ENCODE measurements at regions not wholly inside any gene's neighbourhood (a gene's known extent, or its start where the extent isn't known, plus 50 kb on each side); places are given as distances from the start of the nearest gene placed in this dataset.

- no peak for ATAC-seq (ENCODE audit: insufficient number of reproducible peaks, low FRiP score, low read depth)
These were observed 241.0 kb downstream of the NSUN3 start for GRCh38 chr3:94303897-94304296.

GRCh38 chr3:94304954-94305353, 242.1 kb downstream of the NSUN3 start:
- H3K4me3 ChIP-seq = no peak overlapping the region
- no peaks in the 10 kb centered on the region for H3K36me3 ChIP-seq
- peaks cover 11 to 22% of the 10 kb centered on the region in 2 donors for H3K4me1 ChIP-seq (ENCODE audit: control insufficient read depth in 1 of 2, low read depth in 2 of 2)
- no peaks in the 10 kb centered on the region for H3K9me3 ChIP-seq
- TF ChIP-seq CTCF (IDR thresholded peaks at IDR 0.05) = no peak
- H3K27me3 ChIP-seq (replicated peaks; ENCODE audit: insufficient read depth) = no peaks in the 10 kb centered on the region
- DNase-seq (ENCODE audit: low spot score) = no peak
- ATAC-seq (ENCODE audit: insufficient number of reproducible peaks, low FRiP score, low read depth) = no peak
- no peak overlapping the region for H3K27ac ChIP-seq

More at GRCh38 chr3:94303897-94304296, 241.0 kb downstream of the NSUN3 start:
- no peak for DNase-seq (ENCODE audit: low spot score)
- Histone ChIP-seq H3K27ac (no peak overlapping the region), H3K4me3 (no peak overlapping the region), H3K4me1 (ENCODE audit: control insufficient read depth in 1 of 2, low read depth in 2 of 2) (peaks cover 11 to 22% of the 10 kb centered on the region in 2 donors), H3K27me3 (replicated peaks; ENCODE audit: insufficient read depth) (no peaks in the 10 kb centered on the region), H3K36me3 (no peaks in the 10 kb centered on the region), H3K9me3 (no peaks in the 10 kb centered on the region)
- no peak for TF ChIP-seq CTCF (IDR thresholded peaks at IDR 0.05)

- TF ChIP-seq CTCF (IDR thresholded peaks at IDR 0.05) = no peak
- no peaks in the 10 kb centered on the region for H3K9me3 ChIP-seq
- H3K4me3 ChIP-seq = no peak overlapping the region
- H3K27me3 ChIP-seq (replicated peaks; ENCODE audit: insufficient read depth) = no peaks in the 10 kb centered on the region
- H3K36me3 ChIP-seq = no peaks in the 10 kb centered on the region
- H3K27ac ChIP-seq = no peak overlapping the region
- H3K4me1 ChIP-seq (ENCODE audit: control insufficient read depth in 1 of 2, low read depth in 2 of 2) = peaks cover 11 to 22% of the 10 kb centered on the region in 2 donors
- DNase-seq (ENCODE audit: low spot score) = no peak
- no peak for ATAC-seq (ENCODE audit: insufficient number of reproducible peaks, low FRiP score, low read depth)
These were observed 243.2 kb downstream of the NSUN3 start for GRCh38 chr3:94305835-94306611.

DNA sequence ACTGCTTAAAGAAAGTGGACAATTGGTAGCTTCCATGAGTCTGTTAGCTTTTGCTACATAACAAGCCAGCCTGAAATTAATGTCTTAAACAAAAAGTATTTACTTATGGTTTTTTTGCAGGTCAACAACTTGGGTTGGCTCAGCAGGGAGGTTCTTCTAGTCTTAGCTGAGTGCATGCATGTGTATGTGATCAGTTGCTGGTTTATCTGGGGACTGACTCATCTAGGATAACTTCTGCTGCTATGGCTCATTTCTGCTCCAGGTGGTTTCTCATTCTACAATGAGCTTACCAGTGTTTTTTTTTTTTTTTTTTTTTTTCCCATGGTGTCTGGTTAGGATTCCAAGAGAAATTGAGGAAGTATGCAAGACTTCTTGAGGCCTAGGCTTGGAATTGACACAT, 244.7 kb downstream of the NSUN3 start:
- no peak for ATAC-seq (ENCODE audit: insufficient number of reproducible peaks, low FRiP score, low read depth)
- no peak for TF ChIP-seq CTCF (IDR thresholded peaks at IDR 0.05)

GRCh38 chr3:94308767-94309166, 245.9 kb downstream of the NSUN3 start:
- peaks cover 11 to 18% of the 10 kb centered on the region in 2 donors for H3K4me1 ChIP-seq (ENCODE audit: control insufficient read depth in 1 of 2, low read depth in 2 of 2)
- no peaks in the 10 kb centered on the region for H3K27me3 ChIP-seq (replicated peaks; ENCODE audit: insufficient read depth)
- H3K4me3 ChIP-seq = no peak overlapping the region
- no peaks in the 10 kb centered on the region for H3K36me3 ChIP-seq
- no peak for TF ChIP-seq CTCF (IDR thresholded peaks at IDR 0.05)
- H3K27ac ChIP-seq = no peak overlapping the region
- ATAC-seq (ENCODE audit: insufficient number of reproducible peaks, low FRiP score, low read depth) (no peak), DNase-seq (ENCODE audit: low spot score) (no peak)
- no peaks in the 10 kb centered on the region for H3K9me3 ChIP-seq

More for the DNA sequence above, 244.7 kb downstream of the NSUN3 start:
- Histone ChIP-seq H3K4me3 (no peak overlapping the region), H3K36me3 (no peaks in the 10 kb centered on the region), H3K27me3 (replicated peaks; ENCODE audit: insufficient read depth) (no peaks in the 10 kb centered on the region), H3K4me1 (ENCODE audit: control insufficient read depth in 1 of 2, low read depth in 2 of 2) (peaks cover 11 to 22% of the 10 kb centered on the region in 2 donors), H3K9me3 (no peaks in the 10 kb centered on the region), H3K27ac (no peak overlapping the region)
- no peak for DNase-seq (ENCODE audit: low spot score)
